ENCODE measurements at regions not wholly inside any gene's neighbourhood (a gene's known extent, or its start where the extent isn't known, plus 50 kb on each side); places are given as distances from the start of the nearest gene placed in this dataset.

DNA sequence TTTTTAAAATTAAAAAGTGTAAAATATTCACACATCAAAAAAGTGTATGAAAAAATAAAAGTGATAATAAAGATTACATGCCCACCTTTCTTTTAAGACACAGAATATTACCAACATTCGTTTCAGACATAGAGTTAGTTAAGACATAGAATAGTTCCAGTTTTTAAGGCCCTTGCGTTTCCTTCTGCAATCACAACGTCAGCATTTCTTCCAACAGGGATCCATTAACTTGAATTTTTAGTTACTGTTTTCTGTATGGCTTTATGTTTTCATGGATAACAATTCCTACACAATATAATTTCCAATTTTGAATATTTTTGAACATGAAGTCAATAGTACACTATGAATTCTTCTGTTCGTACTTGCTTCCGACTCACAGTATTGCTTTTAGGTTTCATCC lies 170.8 kb upstream of the C11orf87 start:
- TF ChIP-seq CEBPB (IDR thresholded peaks at IDR 0.05; ENCODE audit: low read depth) (no peak), YY1 (IDR thresholded peaks at IDR 0.05; ENCODE audit: extremely low read depth, insufficient replicate concordance, low read depth, low read length) (no peak), ZNF274 (IDR thresholded peaks at IDR 0.05; ENCODE audit: low read depth, low read length) (no peak), SP1 (IDR thresholded peaks at IDR 0.05; ENCODE audit: low read depth) (no peak), FOSL1 (IDR thresholded peaks at IDR 0.05; ENCODE audit: low read depth) (no peak), POLR2A (IDR thresholded peaks at IDR 0.05; ENCODE audit: borderline replicate concordance, extremely low read depth, insufficient read depth, insufficient read length) (no peak), EZH2 (IDR thresholded peaks at IDR 0.05) (no peak)
- TF ChIP-seq, protein P1, sequence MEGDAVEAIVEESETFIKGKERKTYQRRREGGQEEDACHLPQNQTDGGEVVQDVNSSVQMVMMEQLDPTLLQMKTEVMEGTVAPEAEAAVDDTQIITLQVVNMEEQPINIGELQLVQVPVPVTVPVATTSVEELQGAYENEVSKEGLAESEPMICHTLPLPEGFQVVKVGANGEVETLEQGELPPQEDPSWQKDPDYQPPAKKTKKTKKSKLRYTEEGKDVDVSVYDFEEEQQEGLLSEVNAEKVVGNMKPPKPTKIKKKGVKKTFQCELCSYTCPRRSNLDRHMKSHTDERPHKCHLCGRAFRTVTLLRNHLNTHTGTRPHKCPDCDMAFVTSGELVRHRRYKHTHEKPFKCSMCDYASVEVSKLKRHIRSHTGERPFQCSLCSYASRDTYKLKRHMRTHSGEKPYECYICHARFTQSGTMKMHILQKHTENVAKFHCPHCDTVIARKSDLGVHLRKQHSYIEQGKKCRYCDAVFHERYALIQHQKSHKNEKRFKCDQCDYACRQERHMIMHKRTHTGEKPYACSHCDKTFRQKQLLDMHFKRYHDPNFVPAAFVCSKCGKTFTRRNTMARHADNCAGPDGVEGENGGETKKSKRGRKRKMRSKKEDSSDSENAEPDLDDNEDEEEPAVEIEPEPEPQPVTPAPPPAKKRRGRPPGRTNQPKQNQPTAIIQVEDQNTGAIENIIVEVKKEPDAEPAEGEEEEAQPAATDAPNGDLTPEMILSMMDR (IDR thresholded peaks at IDR 0.05 in 2 of 3, conservative IDR thresholded peaks at IDR 0.05 in 1 of 3; ENCODE audit: borderline replicate concordance in 1 of 3, insufficient read depth in 1 of 3, low read depth in 2 of 3, low read length in 2 of 3) = no peak
